ENCODE measurements at regions not wholly inside any gene's neighbourhood (a gene's known extent, or its start where the extent isn't known, plus 50 kb on each side); places are given as distances from the start of the nearest gene placed in this dataset.

GRCh38 chr3:176855901-176856486, 341.3 kb downstream of the TBL1XR1 start:
- ATAC-seq (ENCODE audit: insufficient read depth, low FRiP score) (no peak), DNase-seq (no peak)
- Histone ChIP-seq H3K9me3 (ENCODE audit: control insufficient read depth in 4 of 4, insufficient read depth in 3 of 4, low read length in 3 of 4) (no peaks in the 10 kb centered on the region), H3K4me1 (ENCODE audit: control insufficient read depth in 5 of 5, insufficient read depth in 5 of 5, low read length in 5 of 5) (no peaks in the 10 kb centered on the region), H3K27ac (ENCODE audit: low read depth in 1 of 2, low read length in 1 of 2) (no peak overlapping the region), H3K27me3 (ENCODE audit: control insufficient read depth in 3 of 3, insufficient read depth in 3 of 3, low read length in 2 of 3) (no peaks in the 10 kb centered on the region), H3K4me3 (no peak overlapping the region), H3K36me3 (ENCODE audit: control insufficient read depth in 4 of 4, insufficient read depth in 4 of 4, low read length in 4 of 4) (no peaks in the 10 kb centered on the region), H3K9ac (ENCODE audit: insufficient read depth in 1 of 2, low read length in 2 of 2) (no peak overlapping the region)
- TF ChIP-seq CTCF (IDR thresholded peaks at IDR 0.05; ENCODE audit: control extremely low read depth, extremely low read depth) = no peak
- 49 to 68% methylated on average over 2 of the region's 2 CpGs for WGBS, 2 donors

- ATAC-seq (ENCODE audit: insufficient read depth, low FRiP score) (no peak), DNase-seq (no peak)
- H3K9me3 ChIP-seq (ENCODE audit: control insufficient read depth in 4 of 4, insufficient read depth in 3 of 4, low read length in 3 of 4) = no peaks in the 10 kb centered on the region
- no peaks in the 10 kb centered on the region for H3K27me3 ChIP-seq (ENCODE audit: control insufficient read depth in 3 of 3, insufficient read depth in 3 of 3, low read length in 2 of 3)
- H3K9ac ChIP-seq (ENCODE audit: insufficient read depth in 1 of 2, low read length in 2 of 2) = no peak overlapping the region
- no peaks in the 10 kb centered on the region for H3K36me3 ChIP-seq (ENCODE audit: control insufficient read depth in 4 of 4, insufficient read depth in 4 of 4, low read length in 4 of 4)
- H3K4me1 ChIP-seq (ENCODE audit: control insufficient read depth in 5 of 5, insufficient read depth in 5 of 5, low read length in 5 of 5) = no peaks in the 10 kb centered on the region
- no peak overlapping the region for H3K27ac ChIP-seq (ENCODE audit: low read depth in 1 of 2, low read length in 1 of 2)
- H3K4me3 ChIP-seq = no peak overlapping the region
- TF ChIP-seq CTCF (IDR thresholded peaks at IDR 0.05; ENCODE audit: control extremely low read depth, extremely low read depth) = no peak
- WGBS, 2 donors = 54 to 68% methylated on average over 4 of the region's 4 CpGs
Measured at GRCh38 chr3:176855213-176855612, 342.1 kb downstream of the TBL1XR1 start.

- DNase-seq (no peak), ATAC-seq (ENCODE audit: insufficient read depth, low FRiP score) (no peak)
- Histone ChIP-seq H3K4me3 (no peak overlapping the region), H3K9ac (ENCODE audit: insufficient read depth in 1 of 2, low read length in 2 of 2) (no peak overlapping the region), H3K27me3 (ENCODE audit: control insufficient read depth in 3 of 3, insufficient read depth in 3 of 3, low read length in 2 of 3) (no peaks in the 10 kb centered on the region), H3K9me3 (ENCODE audit: control insufficient read depth in 4 of 4, insufficient read depth in 3 of 4, low read length in 3 of 4) (no peaks in the 10 kb centered on the region), H3K36me3 (ENCODE audit: control insufficient read depth in 4 of 4, insufficient read depth in 4 of 4, low read length in 4 of 4) (no peaks in the 10 kb centered on the region), H3K27ac (ENCODE audit: low read depth in 1 of 2, low read length in 1 of 2) (no peak overlapping the region), H3K4me1 (ENCODE audit: control insufficient read depth in 5 of 5, insufficient read depth in 5 of 5, low read length in 5 of 5) (no peaks in the 10 kb centered on the region)
- 76 to 88% methylated on average over 6 of the region's 6 CpGs for WGBS, 2 donors
- TF ChIP-seq CTCF (IDR thresholded peaks at IDR 0.05; ENCODE audit: control extremely low read depth, extremely low read depth) = no peak
Measured at GRCh38 chr3:176850498-176850897, 346.8 kb downstream of the TBL1XR1 start.
